ENCODE measurements at regions not wholly inside any gene's neighbourhood (a gene's known extent, or its start where the extent isn't known, plus 50 kb on each side); places are given as distances from the start of the nearest gene placed in this dataset.

- no TSS peak for BruUV-seq (replicated peaks)
- no peaks in the 10 kb centered on the region for H3K4me1 ChIP-seq (ENCODE audit: control insufficient read depth, extremely low read depth, insufficient read depth, low read length)
- H3K27ac ChIP-seq (ENCODE audit: insufficient read depth, low read depth, low read length), result no peak overlapping the region
- intact Hi-C loops (cut with micrococcal nuclease) (no loop called here), dilution Hi-C loops (cut with MboI; ENCODE audit: extremely low pct_ligation_motif_present, low sequenced_read_pairs) (no loop called here)
- no peaks in the 10 kb centered on the region for H4K20me1 ChIP-seq (replicated peaks; ENCODE audit: control insufficient read depth, extremely low read depth, insufficient read depth, low read length)
- H3K27me3 ChIP-seq (ENCODE audit: control insufficient read depth in 2 of 2, insufficient read depth in 2 of 2, low read length in 2 of 2), result no peaks in the 10 kb centered on the region
- no peak overlapping the region for H3K4me3 ChIP-seq (replicated peaks in 1 of 3; ENCODE audit: insufficient read depth in 1 of 3, low read depth in 1 of 3, low read length in 3 of 3)
- H2AFZ ChIP-seq (ENCODE audit: low read depth, low read length), result no peak overlapping the region
- no peak overlapping the region for H3K4me2 ChIP-seq (ENCODE audit: insufficient read depth, low read length)
- H3K9me1 ChIP-seq (replicated peaks; ENCODE audit: control insufficient read depth, extremely low read depth, insufficient read depth, low read length), result peaks cover 2% of the 10 kb centered on the region
- POLR2A ChIA-PET, result no interaction called here
- no peaks in the 10 kb centered on the region for H3K9me3 ChIP-seq (replicated peaks; ENCODE audit: control insufficient read depth, insufficient read depth, low read length)
- H3K36me3 ChIP-seq (ENCODE audit: control insufficient read depth in 2 of 2, extremely low read depth in 1 of 2, insufficient read depth in 2 of 2, low read length in 2 of 2), result no peaks in the 10 kb centered on the region
- CTCF ChIA-PET, result no interaction called here
- H3K9ac ChIP-seq (replicated peaks; ENCODE audit: extremely low read depth, insufficient read depth, low read length), result no peak overlapping the region
- no peak for TF ChIP-seq CTCF (IDR thresholded peaks at IDR 0.05; ENCODE audit: extremely low read depth in 1 of 2, insufficient read depth in 1 of 2, low read depth in 1 of 2, low read length in 2 of 2)
- no peak for TF ChIP-seq POLR2A (IDR thresholded peaks at IDR 0.05; ENCODE audit: low read depth, low read length)
- TF ChIP-seq POLR2AphosphoS5 (IDR thresholded peaks at IDR 0.05; ENCODE audit: insufficient read depth, low read depth, low read length), result no peak
- TF ChIP-seq MAX (IDR thresholded peaks at IDR 0.05; ENCODE audit: insufficient read depth, insufficient read length), result no peak
- TF ChIP-seq MYC (IDR thresholded peaks at IDR 0.05; ENCODE audit: low read depth, low read length), result no peak
- TF ChIP-seq GATA2 (IDR thresholded peaks at IDR 0.05; ENCODE audit: insufficient read depth, insufficient read length, low read depth, low read length), result no peak
- TF ChIP-seq JUN (IDR thresholded peaks at IDR 0.05; ENCODE audit: borderline replicate concordance, insufficient read depth, insufficient read length, low read depth), result no peak
- no peak for TF ChIP-seq FOS (IDR thresholded peaks at IDR 0.05; ENCODE audit: borderline replicate concordance, insufficient read depth, low read length)
- no peak for TF ChIP-seq EZH2 (IDR thresholded peaks at IDR 0.05; ENCODE audit: borderline replicate concordance, low read depth, low read length, severe bottlenecking)
- DNase-seq (ENCODE audit: low read depth, low spot score) (no peak), FAIRE-seq (no peak)
- no peaks in the 10 kb centered on the region for H3K79me2 ChIP-seq (ENCODE audit: control insufficient read depth, insufficient read depth, low read length)
Observed at GRCh38 chr11:82233201-82233600, 500.5 kb downstream of the FAM181B start.
